ENCODE measurements at regions not wholly inside any gene's neighbourhood (a gene's known extent, or its start where the extent isn't known, plus 50 kb on each side); places are given as distances from the start of the nearest gene placed in this dataset.

DNA sequence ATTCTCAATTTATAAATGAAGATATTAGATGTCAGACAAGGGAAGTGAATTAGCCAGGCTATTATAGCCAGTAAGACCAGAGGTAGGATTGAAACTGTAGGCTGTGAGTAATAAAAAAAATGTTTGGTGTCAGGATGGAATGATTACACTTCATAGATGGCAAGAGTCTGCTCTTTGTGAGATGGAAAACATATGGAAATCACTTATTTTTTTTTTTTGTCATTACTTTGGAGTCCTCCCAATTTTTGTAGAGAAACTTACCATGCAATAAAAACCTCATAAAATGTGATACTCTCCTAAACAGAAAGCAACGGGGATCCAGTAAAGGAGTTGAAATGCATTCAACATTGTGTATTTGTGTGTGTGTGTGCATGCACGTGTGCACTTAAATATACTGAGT, 532.7 kb upstream of the CDH8 start:
- intact Hi-C loops (cut with DNase I; ENCODE audit: low total_unique reads): no loop called here
- TF ChIP-seq CTCF (IDR thresholded peaks at IDR 0.05) (no peak), POLR2A (IDR thresholded peaks at IDR 0.05) (no peak)
- Histone ChIP-seq H3K4me3 (no peak overlapping the region), H3K27me3 (no peaks in the 10 kb centered on the region), H3K9me3 (no peaks in the 10 kb centered on the region), H3K4me1 (no peaks in the 10 kb centered on the region), H3K27ac (no peak overlapping the region), H3K36me3 (ENCODE audit: low read depth, missing control alignments) (no peaks in the 10 kb centered on the region)
- WGBS, 2 donors: 73 to 85% methylated on average over 2 of the region's 2 CpGs
- DNase-seq: no peak

DNA sequence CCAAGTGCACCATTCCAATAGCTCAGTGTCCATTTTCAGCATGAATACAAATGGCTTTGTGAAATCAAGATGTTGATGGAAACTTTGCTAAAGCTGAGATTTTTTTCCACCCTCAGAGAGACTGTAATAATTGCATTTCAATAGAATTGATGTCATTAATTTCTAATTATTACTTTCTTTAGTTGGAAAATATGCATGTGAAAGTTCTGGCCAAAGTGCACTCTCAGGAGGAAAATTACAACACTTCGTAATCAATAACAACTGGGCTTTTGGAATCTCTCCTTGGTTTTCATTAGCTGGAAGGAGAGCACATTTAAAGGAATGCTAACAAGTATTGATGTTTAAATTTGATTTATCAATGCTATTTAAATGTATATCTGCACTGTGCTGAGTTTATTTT, 529.5 kb upstream of the CDH8 start:
- no peaks in the 10 kb centered on the region for H3K4me1 ChIP-seq
- no peak overlapping the region for H3K27ac ChIP-seq
- WGBS, 2 donors: 81 to 86% methylated on average over 1 of the region's 1 CpG
- TF ChIP-seq POLR2A (IDR thresholded peaks at IDR 0.05) (no peak), CTCF (IDR thresholded peaks at IDR 0.05) (no peak)
- no peaks in the 10 kb centered on the region for H3K36me3 ChIP-seq (ENCODE audit: low read depth, missing control alignments)
- intact Hi-C loops (cut with DNase I; ENCODE audit: low total_unique reads): no loop called here
- no peak for DNase-seq
- H3K4me3 ChIP-seq: no peak overlapping the region
- H3K27me3 ChIP-seq: no peaks in the 10 kb centered on the region
- no peaks in the 10 kb centered on the region for H3K9me3 ChIP-seq

GRCh38 chr16:62564291-62564690, 528.1 kb upstream of the CDH8 start:
- DNase-seq: no peak
- Histone ChIP-seq H3K4me1 (no peaks in the 10 kb centered on the region), H3K27me3 (no peaks in the 10 kb centered on the region), H3K4me3 (no peak overlapping the region), H3K9me3 (no peaks in the 10 kb centered on the region), H3K36me3 (ENCODE audit: low read depth, missing control alignments) (no peaks in the 10 kb centered on the region), H3K27ac (no peak overlapping the region)
- TF ChIP-seq POLR2A (IDR thresholded peaks at IDR 0.05) (no peak), CTCF (IDR thresholded peaks at IDR 0.05) (no peak)
- intact Hi-C loops (cut with DNase I; ENCODE audit: low total_unique reads): no loop called here
- WGBS, 2 donors: 47 to 59% methylated on average over 2 of the region's 2 CpGs

GRCh38 chr16:62562121-62562520, 525.9 kb upstream of the CDH8 start:
- DNase-seq: no peak
- no peak overlapping the region for H3K27ac ChIP-seq

GRCh38 chr16:62549875-62550274, 513.6 kb upstream of the CDH8 start:
- Histone ChIP-seq H3K9me3 (no peaks in the 10 kb centered on the region), H3K36me3 (ENCODE audit: low read depth, missing control alignments) (no peaks in the 10 kb centered on the region), H3K4me1 (no peaks in the 10 kb centered on the region), H3K4me3 (no peak overlapping the region), H3K27ac (no peak overlapping the region), H3K27me3 (no peaks in the 10 kb centered on the region)
- no peak for TF ChIP-seq CTCF (IDR thresholded peaks at IDR 0.05)
- TF ChIP-seq POLR2A (IDR thresholded peaks at IDR 0.05): no peak
- no peak for DNase-seq
- intact Hi-C loops (cut with DNase I; ENCODE audit: low total_unique reads): no loop called here
- WGBS, 2 donors: 92% methylated on average over 4 of the region's 4 CpGs

More at GRCh38 chr16:62562121-62562520, 525.9 kb upstream of the CDH8 start:
- Histone ChIP-seq H3K4me3 (no peak overlapping the region), H3K36me3 (ENCODE audit: low read depth, missing control alignments) (no peaks in the 10 kb centered on the region), H3K9me3 (no peaks in the 10 kb centered on the region), H3K4me1 (no peaks in the 10 kb centered on the region), H3K27me3 (no peaks in the 10 kb centered on the region)
- intact Hi-C loops (cut with DNase I; ENCODE audit: low total_unique reads): no loop called here
- no peak for TF ChIP-seq POLR2A (IDR thresholded peaks at IDR 0.05)

Measured in testis (tissue), 2 donors.